HEK293 (cell line): ENCODE measurements at regions not wholly inside any gene's neighbourhood (a gene's known extent, or its start where the extent isn't known, plus 50 kb on each side); places are given as distances from the start of the nearest gene placed in this dataset.

Experiments
- BCL11B ChIP-seq: fragments of 450-650 bp; formaldehyde crosslinking; IDR thresholded peaks from 2 replicates; pipeline ENCODE4 v1.5.1; 2016; ENCODE audit warnings: low read depth, missing biosample characterization, missing genetic modification characterization
- CTCF ChIP-seq: fragments of 450-650 bp; formaldehyde crosslinking; IDR thresholded peaks from 2 replicates; pipeline ENCODE4 v1.5.1; 2016; ENCODE audit warnings: missing biosample characterization, missing genetic modification characterization
- PRDM2 ChIP-seq: fragments of 450-650 bp; formaldehyde crosslinking; IDR thresholded peaks from 2 replicates; pipeline ENCODE4 v1.5.1; 2016; ENCODE audit warnings: missing biosample characterization, missing genetic modification characterization, borderline replicate concordance
- ZBTB8A ChIP-seq: fragments of 450-650 bp; formaldehyde crosslinking; IDR thresholded peaks from 2 replicates; pipeline ENCODE4 v1.5.1; 2016; ENCODE audit warnings: missing biosample characterization, missing genetic modification characterization
- ZFP3 ChIP-seq: fragments of 450-650 bp; formaldehyde crosslinking; IDR thresholded peaks from 2 replicates; pipeline ENCODE4 v1.5.1; 2016; ENCODE audit warnings: low read depth, missing biosample characterization, missing genetic modification characterization
- ZNF114 ChIP-seq: fragments of 450-650 bp; formaldehyde crosslinking; IDR thresholded peaks from 2 replicates; pipeline ENCODE4 v1.5.0; 2017; ENCODE audit warnings: missing biosample characterization, missing genetic modification characterization
- ZNF624 ChIP-seq: fragments of 450-650 bp; formaldehyde crosslinking; IDR thresholded peaks from 2 replicates; pipeline ENCODE4 v1.5.1; 2017; ENCODE audit warnings: missing biosample characterization, missing genetic modification characterization
- ZNF707 ChIP-seq: fragments of 450-650 bp; formaldehyde crosslinking; IDR thresholded peaks from 2 replicates; pipeline ENCODE4 v1.5.1; 2016; ENCODE audit warnings: missing biosample characterization, missing genetic modification characterization

- TF ChIP-seq CTCF (no peak), BCL11B (tag by site-specific recombination) (no peak), ZFP3 (tag by site-specific recombination) (no peak), ZNF624 (no peak), ZNF707 (tag by site-specific recombination) (no peak), ZNF114 (tag by site-specific recombination) (no peak), ZBTB8A (no peak), PRDM2 (no peak)
Observed at GRCh38 chr13:99736541-99736940, 235.0 kb downstream of the ZIC5 start.
